ENCODE measurements at regions not wholly inside any gene's neighbourhood (a gene's known extent, or its start where the extent isn't known, plus 50 kb on each side); places are given as distances from the start of the nearest gene placed in this dataset.
"Not testable (repeated sequence)": the region's sequence is repeated elsewhere in the genome, so short reads cannot be mapped to it uniquely, and the experiment has no call there.

GRCh38 chr18:961644-962355 is 57.1 kb downstream of the ADCYAP1 start:
- no peaks in the 10 kb centered on the region for H3K36me3 Mint-ChIP-seq (ENCODE audit: insufficient read depth in 2 of 2)
- no peak for ATAC-seq (replicated peaks in 1 of 2)

GRCh38 chr18:963276-963675 is 58.6 kb downstream of the ADCYAP1 start:
- Mint-ChIP-seq H3K9me3 (no peaks in the 10 kb centered on the region), H3K4me1 (ENCODE audit: low read depth) (peaks cover 5% of the 10 kb centered on the region), H3K27me3 (ENCODE audit: low read depth) (peaks cover 28% of the 10 kb centered on the region), H3K27ac (no peak overlapping the region), H3K36me3 (ENCODE audit: insufficient read depth in 2 of 2) (no peaks in the 10 kb centered on the region), H3K4me3 (no peak overlapping the region)
- ATAC-seq (replicated peaks in 1 of 2): no peak
- DNase-seq: no peak

More at GRCh38 chr18:961644-962355, 57.1 kb downstream of the ADCYAP1 start:
- Mint-ChIP-seq H3K27me3 (ENCODE audit: low read depth) (peaks cover 34% of the 10 kb centered on the region), H3K27ac (no peak overlapping the region), H3K4me3 (peak overlapping the region; percentile 19 to 22), H3K4me1 (ENCODE audit: low read depth) (peaks cover 5% of the 10 kb centered on the region), H3K9me3 (no peaks in the 10 kb centered on the region)
- DNase-seq: peak; percentile 13 to 46

GRCh38 chr18:965921-966758 is 61.5 kb downstream of the ADCYAP1 start:
- H3K36me3 Mint-ChIP-seq (ENCODE audit: insufficient read depth in 2 of 2): peaks cover 0 to 2% of the 10 kb centered on the region in 2 donors
- no peak overlapping the region for H3K27ac Mint-ChIP-seq
- peaks cover 22% of the 10 kb centered on the region for H3K27me3 Mint-ChIP-seq (ENCODE audit: low read depth)
- H3K9me3 Mint-ChIP-seq: peaks cover 0 to 2% of the 10 kb centered on the region in 2 donors
- peaks cover 5% of the 10 kb centered on the region for H3K4me1 Mint-ChIP-seq (ENCODE audit: low read depth)
- DNase-seq (no peak), ATAC-seq (replicated peaks in 1 of 2) (no peak)
- no peak overlapping the region for H3K4me3 Mint-ChIP-seq

- H3K9me3 Mint-ChIP-seq: peaks cover 0 to 2% of the 10 kb centered on the region in 2 donors
- H3K4me3 Mint-ChIP-seq: no peak overlapping the region
- H3K4me1 Mint-ChIP-seq (ENCODE audit: low read depth): peaks cover 2% of the 10 kb centered on the region
- no peak overlapping the region for H3K27ac Mint-ChIP-seq
- ATAC-seq (replicated peaks in 1 of 2) (no peak), DNase-seq (no peak)
- H3K36me3 Mint-ChIP-seq (ENCODE audit: insufficient read depth in 2 of 2): peaks cover 0 to 2% of the 10 kb centered on the region in 2 donors
- peaks cover 18% of the 10 kb centered on the region for H3K27me3 Mint-ChIP-seq (ENCODE audit: low read depth)
Measured at GRCh38 chr18:966759-967576, 62.3 kb downstream of the ADCYAP1 start.

- ATAC-seq (replicated peaks in 1 of 2); H3K27ac Mint-ChIP-seq; H3K27me3 Mint-ChIP-seq (ENCODE audit: low read depth): not testable (repeated sequence)
Measured at GRCh38 chr18:968910-969309, 64.2 kb downstream of the ADCYAP1 start.

GRCh38 chr18:969311-969710 is 64.6 kb downstream of the ADCYAP1 start:
- DNase-seq; H3K27me3 Mint-ChIP-seq (ENCODE audit: low read depth); H3K27ac Mint-ChIP-seq; H3K4me1 Mint-ChIP-seq (ENCODE audit: low read depth); H3K36me3 Mint-ChIP-seq (ENCODE audit: insufficient read depth in 2 of 2); H3K9me3 Mint-ChIP-seq; H3K4me3 Mint-ChIP-seq; ATAC-seq (replicated peaks in 1 of 2): not testable (repeated sequence)

More at GRCh38 chr18:968910-969309, 64.2 kb downstream of the ADCYAP1 start:
- not testable (repeated sequence) for H3K9me3 Mint-ChIP-seq; DNase-seq; H3K4me3 Mint-ChIP-seq; H3K4me1 Mint-ChIP-seq (ENCODE audit: low read depth); H3K36me3 Mint-ChIP-seq (ENCODE audit: insufficient read depth in 2 of 2)

GRCh38 chr18:974606-975005 is 69.9 kb downstream of the ADCYAP1 start:
- not testable (repeated sequence) for H3K4me3 Mint-ChIP-seq; DNase-seq; H3K27me3 Mint-ChIP-seq (ENCODE audit: low read depth); ATAC-seq (replicated peaks in 1 of 2); H3K36me3 Mint-ChIP-seq (ENCODE audit: insufficient read depth in 2 of 2); H3K27ac Mint-ChIP-seq; H3K4me1 Mint-ChIP-seq (ENCODE audit: low read depth)
- peaks cover 2 to 12% of the 10 kb centered on the region in 2 donors for H3K9me3 Mint-ChIP-seq

GRCh38 chr18:976393-977128 is 71.9 kb downstream of the ADCYAP1 start:
- not testable (repeated sequence) for H3K4me3 Mint-ChIP-seq; H3K27me3 Mint-ChIP-seq (ENCODE audit: low read depth); ATAC-seq (replicated peaks in 1 of 2); H3K27ac Mint-ChIP-seq; DNase-seq; H3K4me1 Mint-ChIP-seq (ENCODE audit: low read depth); H3K36me3 Mint-ChIP-seq (ENCODE audit: insufficient read depth in 2 of 2)
- peaks cover 2 to 12% of the 10 kb centered on the region in 2 donors for H3K9me3 Mint-ChIP-seq

- not testable (repeated sequence) for H3K27ac Mint-ChIP-seq
Measured at GRCh38 chr18:977327-977726, 72.7 kb downstream of the ADCYAP1 start.

GRCh38 chr18:977732-978131 is 73.1 kb downstream of the ADCYAP1 start:
- H3K36me3 Mint-ChIP-seq (ENCODE audit: insufficient read depth in 2 of 2): not testable (repeated sequence)

More at GRCh38 chr18:977327-977726, 72.7 kb downstream of the ADCYAP1 start:
- H3K4me3 Mint-ChIP-seq; H3K4me1 Mint-ChIP-seq (ENCODE audit: low read depth); DNase-seq; ATAC-seq (replicated peaks in 1 of 2); H3K36me3 Mint-ChIP-seq (ENCODE audit: insufficient read depth in 2 of 2); H3K27me3 Mint-ChIP-seq (ENCODE audit: low read depth): not testable (repeated sequence)
- H3K9me3 Mint-ChIP-seq: peaks cover 2 to 12% of the 10 kb centered on the region in 2 donors

GRCh38 chr18:980586-980985 is 75.9 kb downstream of the ADCYAP1 start:
- DNase-seq (no peak), ATAC-seq (replicated peaks in 1 of 2) (no peak)
- H3K9me3 Mint-ChIP-seq: peaks cover 2 to 10% of the 10 kb centered on the region in 2 donors
- H3K36me3 Mint-ChIP-seq (ENCODE audit: insufficient read depth in 2 of 2): peaks cover 5 to 6% of the 10 kb centered on the region in 2 donors
- no peaks in the 10 kb centered on the region for H3K4me1 Mint-ChIP-seq (ENCODE audit: low read depth)
- no peaks in the 10 kb centered on the region for H3K27me3 Mint-ChIP-seq (ENCODE audit: low read depth)
- H3K27ac Mint-ChIP-seq: no peak overlapping the region
- H3K4me3 Mint-ChIP-seq: no peak overlapping the region

More at GRCh38 chr18:977732-978131, 73.1 kb downstream of the ADCYAP1 start:
- H3K4me3 Mint-ChIP-seq; DNase-seq; ATAC-seq (replicated peaks in 1 of 2); H3K27me3 Mint-ChIP-seq (ENCODE audit: low read depth); H3K27ac Mint-ChIP-seq; H3K4me1 Mint-ChIP-seq (ENCODE audit: low read depth): not testable (repeated sequence)
- H3K9me3 Mint-ChIP-seq: peaks cover 2 to 12% of the 10 kb centered on the region in 2 donors

- H3K4me1 Mint-ChIP-seq (ENCODE audit: low read depth): no peaks in the 10 kb centered on the region
- no peak for ATAC-seq (replicated peaks in 1 of 2)
- H3K27me3 Mint-ChIP-seq (ENCODE audit: low read depth): no peaks in the 10 kb centered on the region
Measured at GRCh38 chr18:984004-984403, 79.3 kb downstream of the ADCYAP1 start.

More at GRCh38 chr18:984004-984403, 79.3 kb downstream of the ADCYAP1 start:
- H3K27ac Mint-ChIP-seq: no peak overlapping the region
- DNase-seq: no peak
- no peaks in the 10 kb centered on the region for H3K9me3 Mint-ChIP-seq
- H3K4me3 Mint-ChIP-seq: no peak overlapping the region
- no peaks in the 10 kb centered on the region for H3K36me3 Mint-ChIP-seq (ENCODE audit: insufficient read depth in 2 of 2)
